Upper lobe of left lung (tissue), 6 donors: ENCODE measurements at regions not wholly inside any gene's neighbourhood (a gene's known extent, or its start where the extent isn't known, plus 50 kb on each side); places are given as distances from the start of the nearest gene placed in this dataset.
"Not testable (repeated sequence)": the region's sequence is repeated elsewhere in the genome, so short reads cannot be mapped to it uniquely, and the experiment has no call there.

ENCODE experiments used
- ATAC-seq, 2 donors: fragments of 200-7000 bp; cut with Tn5 transposase; one replicate each; pipeline ENCODE4 v1.9.1; 2022; ENCODE audit warnings: mild to moderate bottlenecking in 2 of 2, moderate library complexity in 2 of 2; ENCODE audit not compliant: low FRiP score in 2 of 2
- DNase-seq, 2 donors: peaks; one replicate each; pipeline ENCODE4 v3.0.0-alpha.2; 2019 to 2020
- H3K27ac ChIP-seq, 4 donors: fragments of 200-600 bp; sonication (generic); one replicate each; pipeline ENCODE4 v1.5.1; 2016 to 2019
- H3K27me3 ChIP-seq, 4 donors: fragments of 200-600 bp; sonication (generic); one replicate each; pipeline ENCODE4 v1.5.1; 2017 to 2019
- H3K36me3 ChIP-seq, 4 donors: fragments of 200-600 bp; sonication (generic); one replicate each; pipeline ENCODE4 v1.5.1; 2016 to 2019
- H3K4me1 ChIP-seq, 4 donors: fragments of 200-600 bp; sonication (generic); one replicate each; pipeline ENCODE4 v1.5.1; 2018 to 2019
- H3K4me3 ChIP-seq, 4 donors: fragments of 200-600 bp; sonication (generic); one replicate each; pipeline ENCODE4 v1.5.1; 2017 to 2019; ENCODE audit warnings: mild to moderate bottlenecking in 2 of 4, moderate library complexity in 1 of 4
- H3K9me3 ChIP-seq, 4 donors: fragments of 200-600 bp; sonication (generic); one replicate each; pipeline ENCODE4 v1.5.1; 2018 to 2019
- CTCF ChIP-seq, 6 experiments: fragments of 450-650 bp in 4 of 6; fragments of 200-600 bp in 2 of 6; sonication (generic) in 2 of 6; IDR thresholded peaks; one replicate each; pipeline ENCODE4 v1.5.1; 2016 to 2019; ENCODE audit warnings: antibody characterized with exemption in 6 of 6
- EP300 ChIP-seq, 4 donors: sonication (generic); formaldehyde crosslinking; IDR thresholded peaks; one replicate each; pipeline ENCODE4 v1.5.1; 2017; ENCODE audit warnings: antibody characterized with exemption in 4 of 4, control low read depth in 2 of 4
- POLR2A ChIP-seq, 4 donors: fragments of 450-650 bp; IDR thresholded peaks; one replicate each; pipeline ENCODE4 v1.5.1; 2016 to 2017; ENCODE audit warnings: antibody characterized with exemption in 4 of 4, mild to moderate bottlenecking in 2 of 4
- POLR2AphosphoS5 ChIP-seq, 2 donors: sonication (generic); formaldehyde crosslinking; IDR thresholded peaks; one replicate each; pipeline ENCODE4 v1.5.1; 2017; ENCODE audit warnings: antibody characterized with exemption in 2 of 2
- WGBS, 2 donors: methylation state at CpG; one replicate each; pipeline ENCODE4 v1.1.5; 2017 to 2018; 5-methylcytosine and 5-hydroxymethylcytosine counted together
- donor health status: DM: no; HTN: no; CAD: no; lungs with moderate emphysema.
- donor health status: DM: no; HTN: yes; CAD: no; lungs with severe emphysema.

DNA sequence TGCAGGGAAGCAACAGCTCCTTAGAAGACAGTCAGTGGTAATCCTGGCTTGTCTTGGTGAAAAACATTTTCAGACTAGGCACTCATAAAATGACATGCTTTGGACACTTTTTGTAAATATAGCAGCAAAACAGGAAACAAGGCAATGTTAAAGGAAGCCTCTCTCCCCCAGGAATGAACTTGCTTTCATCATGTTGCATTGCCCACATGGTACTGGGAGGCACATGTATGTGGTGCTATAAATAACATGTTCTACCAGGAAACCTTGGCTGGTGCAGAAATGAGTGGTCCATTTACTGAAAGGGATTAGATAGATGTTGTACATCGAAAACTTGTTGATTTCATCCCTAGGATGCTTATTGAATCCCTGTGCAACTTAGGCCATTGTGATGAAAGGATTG is 121.4 kb upstream of the RREB1 start:
- H3K27me3 ChIP-seq, result no peaks in the 10 kb centered on the region
- 90 to 100% methylated on average over 1 of the region's 1 CpG for WGBS, 2 donors
- no peak overlapping the region for H3K4me3 ChIP-seq
- H3K36me3 ChIP-seq, result no peaks in the 10 kb centered on the region
- TF ChIP-seq POLR2AphosphoS5 (IDR thresholded peaks at IDR 0.05) (no peak), EP300 (IDR thresholded peaks at IDR 0.05) (no peak), CTCF (IDR thresholded peaks at IDR 0.05) (no peak)
- no peaks in the 10 kb centered on the region for H3K9me3 ChIP-seq
- peaks cover 0 to 4% (median 0%) of the 10 kb centered on the region in 4 donors for H3K4me1 ChIP-seq
- DNase-seq (no peak), ATAC-seq (no peak)
- H3K27ac ChIP-seq, result no peak overlapping the region

DNA sequence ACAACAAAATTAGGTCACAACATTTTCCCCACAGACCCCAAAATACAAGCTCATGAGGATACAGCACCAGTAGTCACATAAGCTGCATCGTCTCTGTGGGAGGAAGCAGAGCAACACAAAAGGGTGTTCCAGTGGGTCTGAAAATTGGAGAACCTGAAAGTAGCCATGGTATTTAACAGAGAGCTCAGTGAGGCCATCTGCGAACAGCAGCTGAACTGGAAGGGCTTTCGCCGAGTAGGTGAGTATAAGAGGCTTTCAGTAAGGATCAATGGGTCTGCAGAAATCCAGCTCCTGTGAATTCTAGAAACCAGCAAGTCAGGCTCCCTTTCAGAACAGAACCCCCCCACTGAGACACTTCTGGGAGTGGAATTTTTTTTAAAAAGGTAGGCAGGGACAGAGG is 120.0 kb upstream of the RREB1 start:
- DNase-seq (no peak), ATAC-seq (no peak)
- no peaks in the 10 kb centered on the region for H3K27me3 ChIP-seq
- no peaks in the 10 kb centered on the region for H3K9me3 ChIP-seq
- H3K4me3 ChIP-seq, result no peak overlapping the region
- H3K36me3 ChIP-seq, result no peaks in the 10 kb centered on the region
- H3K27ac ChIP-seq, result no peak overlapping the region
- TF ChIP-seq POLR2AphosphoS5 (IDR thresholded peaks at IDR 0.05) (no peak), CTCF (IDR thresholded peaks at IDR 0.05) (no peak), EP300 (IDR thresholded peaks at IDR 0.05) (no peak), POLR2A (IDR thresholded peaks at IDR 0.05) (no peak)
- H3K4me1 ChIP-seq, result peaks cover 0 to 4% (median 0%) of the 10 kb centered on the region in 4 donors
- WGBS, 2 donors, result 82 to 90% methylated on average over 4 of the region's 4 CpGs

GRCh38 chr6:6990059-6990458 is 117.7 kb upstream of the RREB1 start:
- H3K4me1 ChIP-seq, DNase-seq, H3K27ac ChIP-seq, H3K9me3 ChIP-seq, ATAC-seq, H3K27me3 ChIP-seq, H3K36me3 ChIP-seq, H3K4me3 ChIP-seq: not testable (repeated sequence)
- 96 to 98% methylated on average over 4 of the region's 4 CpGs for WGBS, 2 donors

DNA sequence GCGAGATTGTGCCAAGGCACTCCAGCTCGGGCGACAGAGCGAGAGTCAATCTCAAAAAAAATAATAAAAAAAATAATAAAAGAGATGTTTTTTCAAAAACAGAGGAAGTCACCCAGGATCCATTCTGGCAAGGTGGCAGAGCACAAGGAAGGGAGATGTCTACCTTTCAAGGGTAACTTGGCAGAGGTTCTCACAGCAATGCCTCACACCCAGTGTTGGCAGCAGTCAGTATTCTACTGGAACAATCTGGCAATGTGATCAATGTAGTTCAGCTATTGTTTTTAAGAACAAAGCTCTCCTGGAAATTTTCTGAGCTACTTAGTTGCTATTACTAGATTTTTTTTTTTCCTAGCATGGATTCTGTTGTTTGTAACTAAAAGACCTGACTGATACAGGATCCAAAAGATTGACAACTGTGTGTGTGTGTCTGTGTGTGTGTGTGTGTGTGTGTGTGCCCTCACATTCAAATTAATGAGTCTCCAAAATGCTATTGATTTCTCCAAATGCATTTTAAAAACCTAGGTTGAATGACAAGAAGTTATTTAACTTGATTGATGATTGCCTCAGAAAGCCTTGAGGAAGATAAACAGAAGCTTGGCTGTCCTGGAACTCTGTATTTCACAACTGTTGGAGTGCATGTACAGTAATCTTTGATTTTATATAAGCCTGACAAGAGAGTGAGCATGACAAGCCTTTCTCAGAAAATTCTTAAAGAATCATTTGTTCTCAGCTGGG is 114.1 kb upstream of the RREB1 start:
- DNase-seq (no peak), ATAC-seq (no peak)
- Histone ChIP-seq H3K27me3 (no peaks in the 10 kb centered on the region), H3K4me3 (no peak overlapping the region), H3K9me3 (no peaks in the 10 kb centered on the region), H3K36me3 (no peaks in the 10 kb centered on the region), H3K4me1 (no peaks in the 10 kb centered on the region), H3K27ac (no peak overlapping the region)
- 93 to 100% methylated on average over 4 of the region's 4 CpGs for WGBS, 2 donors
- TF ChIP-seq EP300 (IDR thresholded peaks at IDR 0.05), result no peak
- no peak for TF ChIP-seq POLR2AphosphoS5 (IDR thresholded peaks at IDR 0.05)
- no peak for TF ChIP-seq POLR2A (IDR thresholded peaks at IDR 0.05)
- TF ChIP-seq CTCF (IDR thresholded peaks at IDR 0.05), result no peak

- no peak for DNase-seq
- TF ChIP-seq CTCF (IDR thresholded peaks at IDR 0.05), result no peak
- TF ChIP-seq POLR2A (IDR thresholded peaks at IDR 0.05), result no peak
- no peak for TF ChIP-seq POLR2AphosphoS5 (IDR thresholded peaks at IDR 0.05)
- TF ChIP-seq EP300 (IDR thresholded peaks at IDR 0.05), result no peak
- H3K27me3 ChIP-seq, result no peaks in the 10 kb centered on the region
- no peaks in the 10 kb centered on the region for H3K9me3 ChIP-seq
- ATAC-seq, result no peak
- no peaks in the 10 kb centered on the region for H3K36me3 ChIP-seq
- 90% methylated on average over 8 of the region's 8 CpGs for WGBS, 2 donors
- no peak overlapping the region for H3K27ac ChIP-seq
- no peak overlapping the region for H3K4me3 ChIP-seq
- no peaks in the 10 kb centered on the region for H3K4me1 ChIP-seq
Measured at GRCh38 chr6:6994796-6995195, 113.0 kb upstream of the RREB1 start.
